Right renal cortex interstitium (tissue), 3 donors: ENCODE measurements at regions not wholly inside any gene's neighbourhood (a gene's known extent, or its start where the extent isn't known, plus 50 kb on each side); places are given as distances from the start of the nearest gene placed in this dataset.

ENCODE experiments used
- DNase-seq, 3 donors: peaks; one replicate each; pipeline ENCODE4 v3.0.0-alpha.2; 2013; ENCODE audit warnings: low read depth in 3 of 3, low spot score in 2 of 3

GRCh38 chr4:152039023-152039481 is 278.2 kb upstream of the GATB start:
- DNase-seq, result no peak

- no peak for DNase-seq
Measured at GRCh38 chr4:152038238-152038637, 277.4 kb upstream of the GATB start.

GRCh38 chr4:152037435-152037834 is 276.6 kb upstream of the GATB start:
- no peak for DNase-seq

GRCh38 chr4:152033621-152034020 is 272.8 kb upstream of the GATB start:
- DNase-seq, result no peak

- DNase-seq, result no peak
Measured at GRCh38 chr4:152032722-152033131, 271.9 kb upstream of the GATB start.

- DNase-seq, result no peak
Measured at GRCh38 chr4:152029631-152030030, 268.8 kb upstream of the GATB start.

- no peak for DNase-seq
Measured at GRCh38 chr4:152028131-152028530, 267.3 kb upstream of the GATB start.

GRCh38 chr4:152024881-152025280 is 264.1 kb upstream of the GATB start:
- DNase-seq, result no peak

GRCh38 chr4:152023674-152024073 is 262.9 kb upstream of the GATB start:
- no peak for DNase-seq

- no peak for DNase-seq
Measured at GRCh38 chr4:152022543-152022942, 261.7 kb upstream of the GATB start.

GRCh38 chr4:152021788-152022438 is 261.1 kb upstream of the GATB start:
- DNase-seq, result no peak

GRCh38 chr4:152020073-152020472 is 259.3 kb upstream of the GATB start:
- DNase-seq, result no peak

- no peak for DNase-seq
Measured at GRCh38 chr4:152016303-152016620, 255.5 kb upstream of the GATB start.

GRCh38 chr4:152015597-152016302 is 254.9 kb upstream of the GATB start:
- no peak for DNase-seq

GRCh38 chr4:152014280-152014679 is 253.5 kb upstream of the GATB start:
- DNase-seq, result no peak

- no peak for DNase-seq
Measured at GRCh38 chr4:152011469-152011868, 250.7 kb upstream of the GATB start.

- no peak for DNase-seq
Measured at GRCh38 chr4:152010710-152011079, 249.9 kb upstream of the GATB start.

- no peak for DNase-seq
Measured at GRCh38 chr4:152009983-152010709, 249.3 kb upstream of the GATB start.

GRCh38 chr4:152009031-152009670 is 248.3 kb upstream of the GATB start:
- no peak for DNase-seq

GRCh38 chr4:152007111-152007510 is 246.3 kb upstream of the GATB start:
- no peak for DNase-seq

- DNase-seq, result no peak
Measured at GRCh38 chr4:152004801-152005200, 244.0 kb upstream of the GATB start.
